Endothelial cell of umbilical vein (primary cell): ENCODE measurements at regions not wholly inside any gene's neighbourhood (a gene's known extent, or its start where the extent isn't known, plus 50 kb on each side); places are given as distances from the start of the nearest gene placed in this dataset.
"Not testable (repeated sequence)": the region's sequence is repeated elsewhere in the genome, so short reads cannot be mapped to it uniquely, and the experiment has no call there.

Experiments
- CTCF ChIP-seq, 2 donors: IDR thresholded peaks; 1 replicate in 1 of 2; 2 replicates in 1 of 2; pipeline ENCODE4 v1.5.1; 2011; ENCODE audit warnings: low read length in 2 of 2, mild to moderate bottlenecking in 2 of 2, moderate library complexity in 2 of 2, control low read depth in 1 of 2, inconsistent platforms in 1 of 2, low read depth in 1 of 2; ENCODE audit not compliant: insufficient read depth in 1 of 2; ENCODE audit errors: extremely low read depth in 1 of 2
- MAX ChIP-seq: IDR thresholded peaks from 2 replicates; pipeline ENCODE4 v1.6.1; 2011; ENCODE audit not compliant: insufficient read depth, insufficient read length
- MYC ChIP-seq: IDR thresholded peaks from one replicate; pipeline ENCODE4 v1.6.1; 2011; ENCODE audit warnings: mild to moderate bottlenecking, low read depth, low read length
- POLR2A ChIP-seq: IDR thresholded peaks from 2 replicates; pipeline ENCODE4 v1.6.1; 2012; ENCODE audit warnings: low read depth, mild to moderate bottlenecking, control low read depth, low read length
- POLR2AphosphoS5 ChIP-seq: IDR thresholded peaks from 2 replicates; pipeline ENCODE4 v1.6.1; 2012; ENCODE audit warnings: low read depth, mild to moderate bottlenecking, control low read depth, low read length, moderate library complexity; ENCODE audit not compliant: insufficient read depth

GRCh38 chr3:194067327-194067726 lies 68.6 kb upstream of the HES1 start:
- not testable (repeated sequence) for TF ChIP-seq CTCF (IDR thresholded peaks at IDR 0.05; ENCODE audit: extremely low read depth in 1 of 2, insufficient read depth in 1 of 2, low read depth in 1 of 2, low read length in 2 of 2); POLR2A; POLR2AphosphoS5; MAX; MYC
